HG03354 (cell line): ENCODE measurements at regions not wholly inside any gene's neighbourhood (a gene's known extent, or its start where the extent isn't known, plus 50 kb on each side); places are given as distances from the start of the nearest gene placed in this dataset.

Experiments used
- ATAC-seq: cut with Tn5 transposase; IDR thresholded peaks from one replicate; pipeline ENCODE4 v1.9.1; 2021; ENCODE audit warnings: mild to moderate bottlenecking; ENCODE audit not compliant: unreplicated experiment, poor library complexity, severe bottlenecking

DNA sequence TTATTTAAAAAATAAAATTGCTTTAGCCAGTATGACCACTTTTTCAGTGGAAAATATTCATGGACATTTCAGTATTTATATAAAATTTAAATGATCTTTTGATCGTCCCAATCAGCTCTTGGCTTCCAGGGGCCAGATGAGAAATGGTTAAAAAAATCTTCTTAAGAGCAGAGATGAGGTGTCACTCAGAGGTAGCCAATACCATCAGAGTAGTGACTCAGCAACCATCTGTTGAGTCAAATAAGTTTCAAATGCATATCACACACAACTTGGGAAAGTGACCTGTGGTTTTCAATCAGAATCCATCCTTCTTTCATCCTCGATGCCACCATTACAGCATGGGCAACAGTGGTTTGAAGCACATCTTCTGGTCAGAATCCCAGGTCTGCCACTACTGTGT lies 958.8 kb upstream of the NR2F2 start:
- no peak for ATAC-seq

DNA sequence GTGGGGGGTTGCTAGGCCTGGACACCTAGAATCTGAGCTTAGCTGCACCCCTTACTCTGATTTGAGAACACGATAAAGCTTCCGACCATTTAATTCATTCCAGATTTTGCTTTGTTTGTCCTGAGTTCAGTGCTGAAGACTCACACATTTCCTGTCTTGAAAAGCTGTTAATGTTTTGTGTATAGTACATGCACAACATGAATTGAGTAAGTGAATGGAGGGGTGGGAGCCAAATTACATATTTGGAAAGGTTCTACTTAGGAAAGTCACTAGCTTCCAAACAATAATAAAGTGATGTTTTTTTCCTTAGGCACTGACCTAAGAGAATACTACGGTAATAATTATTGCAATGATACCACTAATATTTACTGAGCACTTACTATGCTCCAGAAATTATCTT lies 955.2 kb upstream of the NR2F2 start:
- no peak for ATAC-seq

DNA sequence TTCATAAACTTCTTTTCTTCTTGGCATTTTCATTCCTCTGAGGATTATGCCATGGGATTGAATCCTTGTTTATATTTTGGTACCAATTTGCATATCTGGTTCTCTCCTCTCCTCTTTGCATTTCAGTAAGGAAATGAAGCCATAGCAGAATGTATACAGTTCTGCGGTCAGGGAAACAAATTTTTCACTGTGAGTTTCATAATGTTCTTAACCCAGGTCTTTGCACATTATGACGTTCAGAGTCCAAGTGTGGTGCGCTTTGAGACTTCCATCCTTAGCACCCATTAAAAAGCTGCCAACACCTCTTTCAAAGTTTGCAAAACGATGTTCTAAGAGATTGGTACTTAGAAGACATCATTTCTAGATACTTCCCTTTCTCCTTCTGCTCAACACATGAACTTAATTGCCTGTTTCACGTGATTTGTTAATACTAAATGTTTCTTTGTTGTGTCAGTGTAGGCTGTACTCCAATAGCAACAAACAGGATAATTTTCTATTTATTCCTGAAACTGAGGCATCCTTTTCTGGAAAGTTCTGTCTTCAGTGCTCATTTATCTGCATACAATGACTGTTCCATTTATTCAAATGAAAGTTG lies 953.1 kb upstream of the NR2F2 start:
- ATAC-seq: no peak

DNA sequence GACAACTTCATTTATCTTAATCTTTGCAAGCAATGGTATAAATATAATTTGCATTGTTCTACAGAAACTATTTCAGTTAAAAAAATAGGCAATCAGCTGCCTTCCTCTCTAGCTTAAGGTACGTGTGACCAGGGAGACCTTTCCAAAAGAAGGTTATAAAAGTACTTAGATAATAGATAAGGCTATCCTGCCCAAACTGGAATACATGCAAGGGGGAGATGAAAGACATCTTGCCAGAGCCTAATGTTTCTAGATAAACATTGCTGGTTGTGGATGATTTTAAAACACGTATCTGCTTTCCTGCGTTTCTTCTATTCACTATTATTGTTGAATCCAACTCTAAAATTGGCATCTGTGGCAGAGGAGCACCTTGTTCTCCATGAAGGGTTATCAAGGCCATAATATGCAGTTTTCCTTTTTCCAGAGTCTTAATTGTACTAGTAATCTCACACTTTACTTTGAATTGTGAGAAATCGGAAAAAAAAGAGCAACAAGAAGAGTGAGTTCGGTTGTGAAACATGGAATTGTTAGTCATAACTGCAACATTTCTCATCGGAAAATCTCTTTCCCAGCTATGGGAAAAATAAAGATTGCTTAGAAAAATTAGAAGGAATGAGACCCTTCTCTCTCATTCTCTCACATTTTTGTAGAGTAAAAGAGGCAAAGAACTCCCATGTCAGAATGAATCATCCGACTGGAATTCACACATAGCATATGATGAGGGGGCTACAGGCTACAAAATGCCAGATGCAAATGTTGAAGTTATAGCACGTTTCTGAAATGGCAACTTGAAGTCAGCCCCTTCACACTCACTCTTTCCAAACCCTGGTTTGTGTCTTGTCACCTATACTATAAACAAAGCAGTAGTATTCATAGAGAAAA lies 936.1 kb upstream of the NR2F2 start:
- ATAC-seq: no peak

DNA sequence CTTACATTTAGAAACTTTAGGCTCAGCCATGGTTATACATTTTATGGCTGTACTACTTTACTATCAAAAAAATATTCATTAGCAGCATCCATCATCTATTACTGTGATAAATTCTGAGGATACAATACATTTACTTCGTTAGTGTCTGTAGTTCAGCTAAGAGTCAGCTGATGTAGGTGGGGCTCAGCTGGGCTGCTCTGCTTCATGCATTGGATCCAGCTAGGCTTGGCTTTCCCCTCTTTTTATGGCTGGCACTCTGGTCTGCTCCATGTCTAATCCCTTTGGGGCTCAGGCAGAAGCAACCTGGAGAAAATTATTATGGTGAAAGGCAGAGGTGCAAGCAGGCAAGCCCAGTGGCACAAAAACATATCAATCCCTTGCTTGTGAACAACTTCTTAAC lies 930.1 kb upstream of the NR2F2 start:
- ATAC-seq: no peak

DNA sequence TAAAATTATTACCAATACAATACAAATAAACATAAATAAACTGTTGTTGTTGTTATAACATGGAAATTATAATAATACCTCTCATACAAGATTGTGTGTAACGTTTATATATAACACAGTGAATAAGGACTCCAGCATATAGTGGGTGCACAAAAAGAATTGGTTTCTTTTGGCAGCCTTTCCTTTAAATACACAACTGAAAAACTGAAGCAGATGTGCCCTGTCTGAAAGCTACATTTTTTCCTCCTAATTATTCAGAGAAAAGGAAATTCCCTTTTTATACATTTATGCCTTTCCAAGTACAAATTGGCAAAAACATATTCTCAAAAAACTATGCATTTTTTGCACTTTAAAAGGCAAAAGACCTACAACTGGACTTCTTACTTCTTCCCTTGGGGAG lies 928.9 kb upstream of the NR2F2 start:
- no peak for ATAC-seq

DNA sequence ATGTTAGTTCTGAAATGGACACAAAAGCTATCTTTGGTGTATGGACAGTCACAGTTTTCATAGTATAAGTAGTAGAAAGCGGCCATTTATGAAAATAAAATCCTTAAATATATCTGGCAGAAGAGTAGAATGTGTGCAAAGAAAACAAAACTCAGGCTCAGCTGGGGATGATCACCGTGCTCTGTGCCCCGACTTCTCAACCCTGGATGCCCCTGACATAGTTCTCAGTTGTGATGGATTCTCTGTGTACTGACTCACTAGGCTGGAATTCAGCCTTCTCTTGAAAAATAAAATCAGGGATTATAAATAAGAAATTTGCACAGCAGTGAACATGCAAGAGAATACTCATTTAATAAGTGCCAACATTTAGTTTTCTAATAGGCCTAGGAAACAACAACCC lies 925.1 kb upstream of the NR2F2 start:
- ATAC-seq: no peak

DNA sequence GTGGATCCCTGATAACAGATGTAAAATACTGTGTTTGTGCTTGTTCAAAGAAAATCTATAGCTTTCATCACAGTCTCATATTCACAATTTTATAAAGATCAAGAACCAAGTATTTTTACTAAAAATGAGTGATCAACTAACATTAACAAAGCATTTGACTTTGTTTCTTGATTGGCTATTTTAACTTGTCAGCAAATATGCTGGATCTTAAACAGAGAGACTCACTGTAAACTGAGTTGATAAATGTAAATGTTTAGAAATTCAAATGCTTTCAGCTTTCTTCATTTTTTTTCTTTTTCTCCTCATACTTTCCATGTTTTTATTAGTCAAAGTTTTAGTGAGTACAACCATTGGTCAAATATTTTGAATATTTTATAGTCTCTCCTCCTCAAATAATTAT lies 923.0 kb upstream of the NR2F2 start:
- no peak for ATAC-seq

DNA sequence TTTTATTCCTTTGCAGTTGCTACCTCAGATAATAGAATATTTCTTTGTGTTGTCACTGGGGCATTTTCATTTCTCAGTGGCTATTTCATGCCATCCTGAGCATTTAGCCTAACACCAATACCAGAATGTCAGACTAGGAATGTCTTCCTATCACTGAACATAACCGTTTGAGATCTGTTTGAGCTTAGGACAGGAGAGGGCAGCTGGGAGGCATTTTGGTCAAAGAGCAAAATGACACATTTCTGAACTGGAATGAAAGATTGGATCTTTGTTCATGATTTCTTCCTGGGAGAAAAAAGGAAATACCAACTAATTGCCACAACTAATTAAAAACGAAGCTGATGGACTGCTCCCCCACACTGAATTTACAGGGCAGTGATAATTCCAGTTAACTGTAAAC lies 921.3 kb upstream of the NR2F2 start:
- ATAC-seq: no peak

DNA sequence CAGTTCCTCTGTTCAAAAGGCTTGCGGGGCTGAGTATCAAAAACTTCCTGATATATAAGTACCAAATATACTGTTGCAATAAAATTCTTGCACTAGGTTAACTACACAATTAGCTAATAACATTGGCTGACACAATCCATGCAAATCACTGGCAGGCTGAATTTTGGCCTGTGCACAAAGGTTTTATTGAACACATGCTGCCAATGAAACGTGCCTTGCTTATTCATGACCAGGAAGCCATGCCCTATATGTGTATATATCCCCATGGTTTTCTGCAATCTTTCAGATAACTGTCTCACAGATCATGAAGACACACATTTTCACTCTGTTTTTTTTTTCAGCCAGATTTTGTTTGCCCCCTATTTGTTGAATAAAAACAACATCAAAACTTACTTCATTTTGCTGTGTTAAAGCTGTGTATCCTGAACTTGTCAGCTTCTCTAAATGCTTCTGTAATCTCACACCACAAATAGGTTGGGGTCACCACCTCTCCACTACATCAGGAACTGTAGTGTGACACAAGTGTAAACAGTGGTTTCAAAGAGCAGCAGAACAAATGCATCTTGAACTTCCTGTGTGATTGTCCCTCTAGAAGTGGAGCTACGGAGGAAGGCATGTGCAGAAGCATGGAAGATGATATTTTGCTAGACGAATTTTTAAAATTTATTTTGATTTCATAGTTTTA lies 920.7 kb upstream of the NR2F2 start:
- no peak for ATAC-seq

DNA sequence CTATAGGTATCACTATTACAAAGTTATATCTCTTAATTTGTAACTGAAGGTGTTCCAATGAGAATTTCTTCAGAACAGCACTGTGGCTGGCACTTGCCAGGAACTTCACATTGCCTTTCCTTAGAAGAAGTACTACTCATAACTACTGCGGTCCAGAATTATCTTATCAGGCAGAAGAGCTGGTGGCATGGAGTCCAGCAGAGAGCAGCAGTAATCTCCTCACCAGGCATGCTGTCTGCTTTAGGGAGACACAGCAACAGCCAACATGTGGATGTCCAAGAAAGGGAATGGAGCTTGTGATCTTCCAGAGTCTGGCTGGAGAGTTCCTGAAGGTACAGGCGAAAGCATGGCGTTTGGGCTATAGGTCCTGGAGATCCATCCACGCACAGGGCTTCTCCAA lies 919.7 kb upstream of the NR2F2 start:
- ATAC-seq: no peak

DNA sequence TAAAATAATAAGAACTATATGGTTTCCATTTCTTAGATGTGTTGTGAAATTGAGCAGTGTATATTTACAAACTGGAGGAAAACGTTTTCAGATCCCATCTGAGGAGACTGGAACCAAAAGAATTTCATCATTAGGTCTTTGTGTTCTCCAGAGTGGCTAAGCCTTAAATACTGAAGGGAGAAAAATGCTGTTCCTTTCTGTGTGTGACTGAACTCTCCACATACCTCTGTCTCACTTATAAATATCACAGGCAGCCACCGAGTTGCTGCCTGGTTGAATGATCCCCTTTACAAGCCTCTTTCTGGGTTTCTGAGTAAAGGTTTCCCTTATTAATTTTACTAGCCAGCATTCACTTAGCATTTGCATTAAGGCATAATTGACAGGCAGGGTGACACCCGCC lies 913.9 kb upstream of the NR2F2 start:
- no peak for ATAC-seq

DNA sequence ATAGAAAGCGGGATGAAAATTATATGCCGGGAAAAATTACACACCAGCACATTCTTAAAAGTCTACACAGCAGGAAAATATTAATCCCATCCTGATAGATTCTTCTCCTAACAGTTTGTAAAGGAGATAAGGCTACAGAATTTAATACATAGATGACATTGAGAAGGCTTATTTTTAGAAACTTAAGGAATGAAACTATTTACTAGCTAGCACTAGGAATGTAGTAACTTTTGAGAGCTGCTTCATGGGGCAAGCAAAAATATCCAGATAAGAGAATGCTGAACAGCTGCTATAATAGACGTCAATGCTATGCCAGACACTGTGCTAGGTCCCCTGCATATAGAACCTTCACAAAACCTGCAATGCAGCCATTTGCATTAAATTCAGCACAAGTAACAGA lies 912.7 kb upstream of the NR2F2 start:
- ATAC-seq: no peak

DNA sequence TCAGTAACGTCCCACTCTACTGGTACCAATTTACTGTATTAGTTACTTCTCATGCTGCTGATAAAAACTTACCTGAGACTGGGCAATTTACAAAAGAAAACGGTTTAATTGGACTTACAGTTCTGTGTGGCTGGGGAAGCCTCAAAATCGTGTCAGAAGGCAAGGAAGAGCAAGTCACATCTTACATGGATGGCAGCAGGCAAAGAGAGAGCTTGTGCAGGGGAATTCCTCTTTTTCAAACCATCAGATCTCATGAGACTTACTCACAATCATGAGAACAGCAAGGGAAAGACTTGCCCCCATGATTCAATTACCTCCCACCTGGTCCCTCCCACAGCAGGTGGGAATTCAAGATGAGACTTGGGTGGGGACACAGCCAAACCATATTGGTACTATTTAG lies 908.2 kb upstream of the NR2F2 start:
- ATAC-seq: no peak

DNA sequence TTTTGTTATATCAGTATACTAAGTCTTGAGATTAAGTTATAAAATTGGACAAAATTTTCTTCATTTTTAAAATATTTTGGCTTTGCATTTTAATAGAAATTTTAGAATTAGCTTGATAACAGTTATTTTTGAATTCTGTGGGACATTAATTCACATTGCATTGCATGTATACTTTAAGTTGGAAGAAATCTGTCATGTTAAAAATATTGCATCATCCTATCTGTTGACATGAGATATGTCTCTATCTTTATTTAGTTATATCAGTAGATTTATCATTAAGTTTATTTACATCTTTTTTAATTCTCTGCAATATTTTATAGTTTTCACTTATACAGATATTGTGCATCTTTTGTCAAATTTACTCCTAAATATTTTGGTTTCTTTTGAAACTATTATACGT lies 904.6 kb upstream of the NR2F2 start:
- ATAC-seq: no peak

DNA sequence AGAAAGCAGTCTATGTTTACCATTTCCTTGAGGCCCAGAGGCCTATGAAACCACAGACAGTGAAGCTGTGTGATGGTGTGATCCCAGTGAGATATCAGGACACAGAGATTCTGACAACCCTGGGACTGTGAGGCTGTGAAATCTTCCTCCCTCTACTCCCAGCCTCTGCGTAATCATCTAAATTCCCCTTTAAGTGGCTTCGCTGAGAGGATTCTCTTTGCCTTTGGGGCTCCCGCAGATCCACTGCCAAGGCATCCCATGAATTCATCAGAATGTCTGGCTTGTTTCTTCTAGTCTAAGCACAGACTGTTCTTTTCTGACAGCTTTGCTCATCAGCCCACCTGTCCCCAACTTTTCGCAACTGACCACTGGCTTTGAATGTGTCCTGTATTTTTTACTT lies 901.2 kb upstream of the NR2F2 start:
- no peak for ATAC-seq

DNA sequence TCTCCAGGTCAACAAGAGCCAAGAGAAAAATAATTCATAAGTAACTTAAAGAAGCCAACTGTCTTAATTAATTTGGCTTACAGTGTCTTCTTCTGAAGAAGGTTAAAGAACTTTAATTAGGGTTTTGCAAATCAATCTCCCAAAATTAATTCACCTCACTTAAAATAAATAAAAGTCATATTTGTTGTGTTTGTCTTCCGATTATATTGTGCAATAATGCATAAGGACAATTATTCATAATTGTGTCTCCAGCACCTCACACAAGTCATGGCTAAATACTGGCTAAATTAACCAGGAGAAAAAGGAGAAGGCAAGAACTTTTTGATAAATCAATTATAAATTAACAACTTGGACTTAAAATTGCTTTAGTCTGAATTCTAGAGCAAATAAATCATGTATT lies 899.0 kb upstream of the NR2F2 start:
- no peak for ATAC-seq

DNA sequence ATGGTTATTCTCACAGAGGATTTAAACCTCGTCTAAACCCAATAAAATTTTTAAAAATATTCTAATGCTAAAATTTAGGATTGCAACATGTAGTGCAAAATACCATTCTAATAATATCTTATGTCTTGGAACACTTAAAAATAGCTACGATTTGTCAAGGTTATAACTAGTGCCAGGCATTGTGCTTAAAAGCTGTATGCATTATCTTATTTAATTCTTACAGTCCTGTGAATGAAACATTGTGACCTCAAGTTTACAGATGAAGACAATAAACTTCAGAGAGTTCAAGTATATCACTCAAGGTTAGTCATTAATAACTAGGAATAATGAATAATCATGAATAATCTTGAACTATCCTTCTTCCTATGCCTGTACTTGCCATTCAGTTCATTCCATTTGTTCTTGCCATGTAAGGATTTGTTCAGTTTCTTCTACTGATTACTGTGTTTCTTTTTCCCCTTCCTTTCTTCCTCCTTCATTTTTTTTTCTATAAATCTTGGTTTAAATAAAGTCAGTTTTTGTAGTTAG lies 897.6 kb upstream of the NR2F2 start:
- no peak for ATAC-seq

DNA sequence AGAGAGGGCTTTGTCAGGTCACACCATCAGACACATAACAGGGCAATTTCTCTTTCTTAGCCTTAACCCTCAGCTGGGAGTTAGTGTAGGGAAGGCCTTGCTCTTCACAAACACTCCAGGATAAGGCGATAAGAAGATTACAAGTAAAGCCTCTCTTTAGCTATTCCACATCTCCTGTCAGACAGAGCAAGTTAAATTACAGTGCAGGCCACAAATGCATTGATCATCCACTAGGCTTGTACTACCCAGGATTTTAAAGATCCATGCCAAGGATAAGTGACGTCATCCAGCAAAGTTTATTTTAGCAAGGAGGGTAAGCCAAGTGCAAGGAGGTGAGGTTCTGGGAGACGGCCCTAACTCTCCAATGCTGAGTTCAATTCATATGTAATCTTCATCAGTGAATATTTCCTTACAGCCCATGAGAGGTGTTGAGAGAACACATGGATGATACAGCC lies 890.6 kb upstream of the NR2F2 start:
- ATAC-seq: no peak

DNA sequence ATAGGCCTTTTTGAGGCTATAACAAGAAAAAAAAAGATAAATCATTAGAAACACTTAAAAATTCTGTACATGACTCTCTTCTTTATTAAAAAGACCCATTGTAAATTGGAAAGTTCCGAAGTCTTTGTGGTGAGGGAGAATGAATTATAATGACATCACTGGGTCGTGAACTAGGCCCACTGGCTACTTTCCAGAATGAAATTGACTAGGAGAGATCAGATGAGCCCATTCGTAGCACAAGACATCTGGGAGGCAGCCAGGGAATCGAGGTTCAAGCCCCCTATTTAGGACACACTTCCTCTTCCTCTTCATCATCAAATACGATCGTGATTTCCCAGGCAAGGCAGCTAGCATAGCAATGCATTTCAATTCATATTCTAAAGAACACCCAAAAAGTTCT lies 889.8 kb upstream of the NR2F2 start:
- no peak for ATAC-seq
